WTC11 (cell line): ENCODE measurements at regions not wholly inside any gene's neighbourhood (a gene's known extent, or its start where the extent isn't known, plus 50 kb on each side); places are given as distances from the start of the nearest gene placed in this dataset.

ENCODE experiments used
- ATAC-seq: fragments of 200-7000 bp; cut with Tn5 transposase; 2 replicates; pipeline ENCODE4 v1.10.0; 2021; ENCODE audit warnings: mild to moderate bottlenecking, moderate library complexity
- CTCF ChIA-PET: fragments of 300-600 bp; sonication (Branson Sonifier 250); formaldehyde crosslinking; loops from one replicate; lab custom pipeline; 2021; ENCODE audit warnings: antibody characterized with exemption; lab: Charles Lee
- POLR2A ChIA-PET: fragments of 350-600 bp; sonication (Branson Sonifier 250); formaldehyde crosslinking; loops from one replicate; lab custom pipeline; 2021; ENCODE audit warnings: antibody characterized with exemption; lab: Charles Lee
- DNase-seq: peaks from one replicate; pipeline ENCODE4 v3.0.0; 2021; ENCODE audit warnings: low spot score
- H3K27ac Mint-ChIP-seq: 2 replicates; pipeline ENCODE4 v1.8.0; 2021; ENCODE audit warnings: mixed read lengths
- H3K27me3 Mint-ChIP-seq: 2 replicates; pipeline ENCODE4 v1.8.0; 2021; ENCODE audit warnings: low read depth, mild to moderate bottlenecking, moderate library complexity, mixed read lengths
- H3K36me3 Mint-ChIP-seq: 2 replicates; pipeline ENCODE4 v1.8.0; 2021; ENCODE audit warnings: mixed read lengths
- H3K4me1 Mint-ChIP-seq: 2 replicates; pipeline ENCODE4 v1.8.0; 2022; ENCODE audit warnings: mixed read lengths
- H3K4me3 Mint-ChIP-seq: 2 replicates; pipeline ENCODE4 v1.8.0; 2021; ENCODE audit warnings: mild to moderate bottlenecking, moderate library complexity, mixed read lengths
- H3K9me3 Mint-ChIP-seq: 2 replicates; pipeline ENCODE4 v1.8.0; 2021; ENCODE audit warnings: mixed read lengths
- CBFB ChIP-seq: sonication (generic); formaldehyde crosslinking; IDR thresholded peaks from 2 replicates; pipeline ENCODE4 v1.8.1; 2022; ENCODE audit warnings: mild to moderate bottlenecking, low read depth, missing genetic modification reagents
- CREB1 ChIP-seq: sonication (generic); formaldehyde crosslinking; IDR thresholded peaks from 2 replicates; pipeline ENCODE4 v1.8.0; 2023; ENCODE audit warnings: mild to moderate bottlenecking, missing genetic modification reagents
- ELF4 ChIP-seq: sonication (generic); formaldehyde crosslinking; IDR thresholded peaks from 2 replicates; pipeline ENCODE4 v1.8.1; 2022; ENCODE audit warnings: low read depth, mild to moderate bottlenecking, moderate library complexity, missing genetic modification reagents
- MXD4 ChIP-seq: fragments of 250-450 bp; sonication (Bioruptor Pico); IDR thresholded peaks from 2 replicates; pipeline ENCODE4 v1.8.0; 2021; ENCODE audit warnings: mild to moderate bottlenecking, moderate library complexity, borderline replicate concordance
- NFATC4 ChIP-seq: fragments of 250-450 bp; sonication (Bioruptor Pico); IDR thresholded peaks from 2 replicates; pipeline ENCODE4 v1.9.0; 2021; ENCODE audit warnings: mild to moderate bottlenecking
- NR1H2 ChIP-seq: sonication (generic); formaldehyde crosslinking; IDR thresholded peaks from 2 replicates; pipeline ENCODE4 v1.9.0; 2021; ENCODE audit warnings: mild to moderate bottlenecking, moderate library complexity, missing genetic modification reagents
- SMAD4 ChIP-seq: sonication (generic); formaldehyde crosslinking; IDR thresholded peaks from 2 replicates; pipeline ENCODE4 v1.8.0; 2022; ENCODE audit warnings: mild to moderate bottlenecking, missing genetic modification reagents
- TCF7 ChIP-seq: sonication (generic); formaldehyde crosslinking; IDR thresholded peaks from 2 replicates; pipeline ENCODE4 v1.8.0; 2022; ENCODE audit warnings: mild to moderate bottlenecking, low read depth, missing genetic modification reagents, moderate library complexity
- TEAD1 ChIP-seq: sonication (generic); formaldehyde crosslinking; IDR thresholded peaks from 2 replicates; pipeline ENCODE4 v1.8.0; 2022; ENCODE audit warnings: mild to moderate bottlenecking, missing genetic modification reagents
- TP53 ChIP-seq: sonication (generic); formaldehyde crosslinking; IDR thresholded peaks from 2 replicates; pipeline ENCODE4 v1.8.1; 2023; ENCODE audit warnings: mild to moderate bottlenecking, missing genetic modification reagents
- ZNF416 ChIP-seq: fragments of 250-450 bp; sonication (Bioruptor Pico); IDR thresholded peaks from 2 replicates; pipeline ENCODE4 v1.9.0; 2021; ENCODE audit warnings: mild to moderate bottlenecking, inconsistent platforms
- TF ChIP-seq, protein P1 (sequence below): sonication (generic); formaldehyde crosslinking; IDR thresholded peaks from 2 replicates; pipeline ENCODE4 v1.8.1; 2023; ENCODE audit warnings: mild to moderate bottlenecking, missing genetic modification reagents, moderate library complexity
- TF ChIP-seq, protein P2 (sequence below): sonication (generic); formaldehyde crosslinking; IDR thresholded peaks from 2 replicates; pipeline ENCODE4 v1.8.0; 2023; ENCODE audit warnings: missing genetic modification reagents, mild to moderate bottlenecking, borderline replicate concordance
- TF ChIP-seq, protein P3 (sequence below): sonication (generic); formaldehyde crosslinking; conservative IDR thresholded peaks from 2 replicates; pipeline ENCODE4 v1.8.1; 2023; ENCODE audit warnings: mild to moderate bottlenecking, low read depth, missing genetic modification reagents, moderate library complexity
- TF ChIP-seq, protein P4 (sequence below): fragments of 250-450 bp; sonication (Bioruptor Pico); IDR thresholded peaks from 2 replicates; pipeline ENCODE4 v1.9.0; 2021; ENCODE audit warnings: mild to moderate bottlenecking
- TF ChIP-seq, protein P5 (sequence below): fragments of 250-450 bp; sonication (Bioruptor Pico); conservative IDR thresholded peaks from 2 replicates; pipeline ENCODE4 v1.9.0; 2021; ENCODE audit warnings: mild to moderate bottlenecking
- TF ChIP-seq, protein P6 (sequence below): sonication (generic); formaldehyde crosslinking; IDR thresholded peaks from 2 replicates; pipeline ENCODE4 v1.8.0; 2022; ENCODE audit warnings: mild to moderate bottlenecking, missing genetic modification reagents

DNA sequence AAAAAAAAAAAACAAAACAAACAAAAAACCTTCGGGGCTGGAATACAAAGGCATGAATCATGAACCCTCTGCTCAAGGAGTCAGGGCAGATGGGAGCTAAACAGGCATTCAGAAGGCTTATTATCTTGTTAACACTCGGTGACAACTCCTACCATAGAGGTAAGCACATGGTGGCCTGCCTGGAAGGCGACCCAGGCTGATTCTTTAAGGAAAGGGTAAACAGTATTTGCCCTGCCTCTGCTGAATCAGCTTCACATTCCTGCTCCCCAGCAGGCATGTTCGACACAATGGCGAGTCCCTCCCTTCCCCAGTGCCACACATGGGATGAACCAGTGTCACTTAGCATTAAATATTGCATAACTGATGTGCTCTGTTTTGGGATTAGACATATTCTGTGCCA is 191.9 kb downstream of the ARL4C start:
- POLR2A ChIA-PET: interaction anchor here (0.6 kb wide), 1 partner anchor 279 kb away, joined by 3 read pairs; no protein-coding TSS in a partner anchor
- no peak overlapping the region for H3K27ac Mint-ChIP-seq

DNA sequence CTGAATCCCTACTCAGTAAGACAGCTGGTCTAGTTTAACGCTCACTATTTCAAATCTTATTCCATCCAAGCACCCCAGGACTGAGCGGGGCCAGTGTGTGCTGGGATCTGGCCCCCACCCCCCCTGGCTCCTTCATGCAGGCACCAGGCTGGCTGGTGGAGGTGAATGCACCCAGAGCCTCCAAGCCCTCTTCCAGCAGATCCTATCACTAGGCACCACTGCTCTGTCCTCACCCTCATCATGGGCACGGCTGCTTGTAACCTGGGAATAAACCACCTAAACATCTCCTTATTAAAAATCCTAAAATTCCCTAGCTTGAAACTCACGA is 194.3 kb downstream of the ARL4C start:
- Mint-ChIP-seq H3K4me3 (no peak overlapping the region), H3K27me3 (peaks cover 3% of the 10 kb centered on the region; the same call in 1 of the 2 replicates), H3K27ac (no peak overlapping the region), H3K4me1 (peaks cover 20% of the 10 kb centered on the region), H3K36me3 (no peaks in the 10 kb centered on the region; the same call in 1 of the 2 replicates), H3K9me3 (peaks cover 10% of the 10 kb centered on the region)
- DNase-seq: no peak
- ChIA-PET CTCF (no interaction called here), POLR2A (no interaction called here)
- TF ChIP-seq TP53 (CRISPR knock-in tag) (no peak), NFATC4 (CRISPR knock-in tag) (no peak), SMAD4 (CRISPR knock-in tag) (no peak), CBFB (CRISPR knock-in tag) (no peak), ZNF416 (CRISPR knock-in tag) (no peak), TCF7 (CRISPR knock-in tag) (no peak), NR1H2 (no peak), CREB1 (CRISPR knock-in tag) (no peak)
- TF ChIP-seq, protein P1, sequence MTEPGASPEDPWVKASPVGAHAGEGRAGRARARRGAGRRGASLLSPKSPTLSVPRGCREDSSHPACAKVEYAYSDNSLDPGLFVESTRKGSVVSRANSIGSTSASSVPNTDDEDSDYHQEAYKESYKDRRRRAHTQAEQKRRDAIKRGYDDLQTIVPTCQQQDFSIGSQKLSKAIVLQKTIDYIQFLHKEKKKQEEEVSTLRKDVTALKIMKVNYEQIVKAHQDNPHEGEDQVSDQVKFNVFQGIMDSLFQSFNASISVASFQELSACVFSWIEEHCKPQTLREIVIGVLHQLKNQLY (CRISPR knock-in tag): no peak
- TF ChIP-seq, protein P2, sequence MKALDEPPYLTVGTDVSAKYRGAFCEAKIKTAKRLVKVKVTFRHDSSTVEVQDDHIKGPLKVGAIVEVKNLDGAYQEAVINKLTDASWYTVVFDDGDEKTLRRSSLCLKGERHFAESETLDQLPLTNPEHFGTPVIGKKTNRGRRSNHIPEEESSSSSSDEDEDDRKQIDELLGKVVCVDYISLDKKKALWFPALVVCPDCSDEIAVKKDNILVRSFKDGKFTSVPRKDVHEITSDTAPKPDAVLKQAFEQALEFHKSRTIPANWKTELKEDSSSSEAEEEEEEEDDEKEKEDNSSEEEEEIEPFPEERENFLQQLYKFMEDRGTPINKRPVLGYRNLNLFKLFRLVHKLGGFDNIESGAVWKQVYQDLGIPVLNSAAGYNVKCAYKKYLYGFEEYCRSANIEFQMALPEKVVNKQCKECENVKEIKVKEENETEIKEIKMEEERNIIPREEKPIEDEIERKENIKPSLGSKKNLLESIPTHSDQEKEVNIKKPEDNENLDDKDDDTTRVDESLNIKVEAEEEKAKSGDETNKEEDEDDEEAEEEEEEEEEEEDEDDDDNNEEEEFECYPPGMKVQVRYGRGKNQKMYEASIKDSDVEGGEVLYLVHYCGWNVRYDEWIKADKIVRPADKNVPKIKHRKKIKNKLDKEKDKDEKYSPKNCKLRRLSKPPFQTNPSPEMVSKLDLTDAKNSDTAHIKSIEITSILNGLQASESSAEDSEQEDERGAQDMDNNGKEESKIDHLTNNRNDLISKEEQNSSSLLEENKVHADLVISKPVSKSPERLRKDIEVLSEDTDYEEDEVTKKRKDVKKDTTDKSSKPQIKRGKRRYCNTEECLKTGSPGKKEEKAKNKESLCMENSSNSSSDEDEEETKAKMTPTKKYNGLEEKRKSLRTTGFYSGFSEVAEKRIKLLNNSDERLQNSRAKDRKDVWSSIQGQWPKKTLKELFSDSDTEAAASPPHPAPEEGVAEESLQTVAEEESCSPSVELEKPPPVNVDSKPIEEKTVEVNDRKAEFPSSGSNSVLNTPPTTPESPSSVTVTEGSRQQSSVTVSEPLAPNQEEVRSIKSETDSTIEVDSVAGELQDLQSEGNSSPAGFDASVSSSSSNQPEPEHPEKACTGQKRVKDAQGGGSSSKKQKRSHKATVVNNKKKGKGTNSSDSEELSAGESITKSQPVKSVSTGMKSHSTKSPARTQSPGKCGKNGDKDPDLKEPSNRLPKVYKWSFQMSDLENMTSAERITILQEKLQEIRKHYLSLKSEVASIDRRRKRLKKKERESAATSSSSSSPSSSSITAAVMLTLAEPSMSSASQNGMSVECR (CRISPR knock-in tag): no peak
- TF ChIP-seq, protein P3, sequence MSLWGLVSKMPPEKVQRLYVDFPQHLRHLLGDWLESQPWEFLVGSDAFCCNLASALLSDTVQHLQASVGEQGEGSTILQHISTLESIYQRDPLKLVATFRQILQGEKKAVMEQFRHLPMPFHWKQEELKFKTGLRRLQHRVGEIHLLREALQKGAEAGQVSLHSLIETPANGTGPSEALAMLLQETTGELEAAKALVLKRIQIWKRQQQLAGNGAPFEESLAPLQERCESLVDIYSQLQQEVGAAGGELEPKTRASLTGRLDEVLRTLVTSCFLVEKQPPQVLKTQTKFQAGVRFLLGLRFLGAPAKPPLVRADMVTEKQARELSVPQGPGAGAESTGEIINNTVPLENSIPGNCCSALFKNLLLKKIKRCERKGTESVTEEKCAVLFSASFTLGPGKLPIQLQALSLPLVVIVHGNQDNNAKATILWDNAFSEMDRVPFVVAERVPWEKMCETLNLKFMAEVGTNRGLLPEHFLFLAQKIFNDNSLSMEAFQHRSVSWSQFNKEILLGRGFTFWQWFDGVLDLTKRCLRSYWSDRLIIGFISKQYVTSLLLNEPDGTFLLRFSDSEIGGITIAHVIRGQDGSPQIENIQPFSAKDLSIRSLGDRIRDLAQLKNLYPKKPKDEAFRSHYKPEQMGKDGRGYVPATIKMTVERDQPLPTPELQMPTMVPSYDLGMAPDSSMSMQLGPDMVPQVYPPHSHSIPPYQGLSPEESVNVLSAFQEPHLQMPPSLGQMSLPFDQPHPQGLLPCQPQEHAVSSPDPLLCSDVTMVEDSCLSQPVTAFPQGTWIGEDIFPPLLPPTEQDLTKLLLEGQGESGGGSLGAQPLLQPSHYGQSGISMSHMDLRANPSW (CRISPR knock-in tag): no peak
- TF ChIP-seq, protein P4, sequence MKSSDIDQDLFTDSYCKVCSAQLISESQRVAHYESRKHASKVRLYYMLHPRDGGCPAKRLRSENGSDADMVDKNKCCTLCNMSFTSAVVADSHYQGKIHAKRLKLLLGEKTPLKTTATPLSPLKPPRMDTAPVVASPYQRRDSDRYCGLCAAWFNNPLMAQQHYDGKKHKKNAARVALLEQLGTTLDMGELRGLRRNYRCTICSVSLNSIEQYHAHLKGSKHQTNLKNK: no peak
- TF ChIP-seq, protein P5, sequence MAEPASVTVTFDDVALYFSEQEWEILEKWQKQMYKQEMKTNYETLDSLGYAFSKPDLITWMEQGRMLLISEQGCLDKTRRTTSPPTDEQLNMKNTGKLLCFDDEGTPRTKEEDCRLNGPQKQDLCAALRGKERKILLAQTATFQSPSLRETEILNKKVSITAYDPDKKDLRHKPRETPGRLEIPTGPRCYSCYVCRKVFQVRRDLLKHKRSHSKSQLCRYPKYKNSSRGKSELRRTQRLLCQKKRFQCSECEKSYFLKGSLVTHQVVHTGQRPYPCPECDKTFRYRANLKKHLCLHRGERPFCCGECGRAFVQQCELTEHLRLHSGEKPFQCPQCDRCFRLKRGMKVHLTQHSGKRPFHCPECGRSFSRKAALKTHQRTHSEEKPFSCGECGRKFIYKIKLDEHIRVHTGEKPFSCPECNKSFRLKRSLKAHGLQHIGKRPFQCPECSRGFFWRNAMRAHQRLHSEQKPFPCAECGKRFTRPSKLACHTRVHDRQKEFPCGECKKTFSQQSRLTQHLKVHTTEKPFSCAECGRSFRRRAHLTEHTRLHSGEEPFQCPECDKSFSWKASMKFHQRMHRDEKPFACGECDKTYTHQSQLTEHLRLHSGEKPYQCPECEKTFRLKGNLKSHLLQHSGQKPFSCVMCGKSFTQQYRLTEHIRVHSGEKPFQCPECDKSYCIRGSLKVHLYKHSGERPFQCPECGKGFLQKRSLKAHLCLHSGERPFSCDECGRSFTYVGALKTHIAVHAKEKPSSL (CRISPR knock-in tag): no peak
- ATAC-seq: no peak

More for the DNA sequence above, 191.9 kb downstream of the ARL4C start:
- H3K9me3 Mint-ChIP-seq: peaks cover 7% of the 10 kb centered on the region
- peaks cover 3% of the 10 kb centered on the region; the same call in 1 of the 2 replicates for H3K27me3 Mint-ChIP-seq
- H3K4me3 Mint-ChIP-seq: no peak overlapping the region
- no peaks in the 10 kb centered on the region; the same call in 1 of the 2 replicates for H3K36me3 Mint-ChIP-seq
- peaks cover 20% of the 10 kb centered on the region for H3K4me1 Mint-ChIP-seq
- CTCF ChIA-PET: interaction anchor here (1.2 to 1.8 kb wide), 2 partner anchors 11 to 240 kb away, joined by 3 to 8 read pairs; no protein-coding TSS in a partner anchor
- peak; percentile 32 for DNase-seq
- ATAC-seq: peak; percentile 90
- TF ChIP-seq ELF4 (CRISPR knock-in tag): no peak
- TF ChIP-seq MXD4: no peak
- TF ChIP-seq, protein P6, sequence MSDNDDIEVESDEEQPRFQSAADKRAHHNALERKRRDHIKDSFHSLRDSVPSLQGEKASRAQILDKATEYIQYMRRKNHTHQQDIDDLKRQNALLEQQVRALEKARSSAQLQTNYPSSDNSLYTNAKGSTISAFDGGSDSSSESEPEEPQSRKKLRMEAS (CRISPR knock-in tag): peak; percentile 50; the same call in 1 of the 2 replicates
- no peak; the same call in 1 of the 2 replicates for TF ChIP-seq TEAD1 (CRISPR knock-in tag)
